ENCODE measurements at regions not wholly inside any gene's neighbourhood (a gene's known extent, or its start where the extent isn't known, plus 50 kb on each side); places are given as distances from the start of the nearest gene placed in this dataset.

- no peak for TF ChIP-seq POLR2A (IDR thresholded peaks at IDR 0.05)
- TF ChIP-seq POLR2AphosphoS5 (IDR thresholded peaks at IDR 0.05) = no peak
Measured at GRCh38 chr17:79255926-79256585, 181.4 kb downstream of the ENGASE start.

Measured in prostate gland (tissue), 1 donor.